GM13977 (cell line): ENCODE measurements at regions not wholly inside any gene's neighbourhood (a gene's known extent, or its start where the extent isn't known, plus 50 kb on each side); places are given as distances from the start of the nearest gene placed in this dataset.
"Not testable (repeated sequence)": the region's sequence is repeated elsewhere in the genome, so short reads cannot be mapped to it uniquely, and the experiment has no call there.

ENCODE experiments used
- DNase-seq: peaks from one replicate; pipeline ENCODE4 v3.0.0; 2012; ENCODE audit warnings: low spot score
- in situ Hi-C: fragments of 300-500 bp; cut with MboI; formaldehyde crosslinking; loops from one replicate; pipeline ENCODE4 v1.12.0; 2022; ENCODE audit warnings: low sequenced_read_pairs, low pct_unique_long_range_greater_than_20kb, mixed read lengths, inconsistent platforms; ENCODE audit not compliant: unreplicated experiment
- TF ChIP-seq, protein P1 (sequence below): IDR thresholded peaks from 2 replicates; pipeline ENCODE4 v1.5.1; 2012; ENCODE audit warnings: mild to moderate bottlenecking, control low read depth; ENCODE audit not compliant: insufficient read depth; ENCODE audit errors: extremely low read depth, missing control alignments

DNA sequence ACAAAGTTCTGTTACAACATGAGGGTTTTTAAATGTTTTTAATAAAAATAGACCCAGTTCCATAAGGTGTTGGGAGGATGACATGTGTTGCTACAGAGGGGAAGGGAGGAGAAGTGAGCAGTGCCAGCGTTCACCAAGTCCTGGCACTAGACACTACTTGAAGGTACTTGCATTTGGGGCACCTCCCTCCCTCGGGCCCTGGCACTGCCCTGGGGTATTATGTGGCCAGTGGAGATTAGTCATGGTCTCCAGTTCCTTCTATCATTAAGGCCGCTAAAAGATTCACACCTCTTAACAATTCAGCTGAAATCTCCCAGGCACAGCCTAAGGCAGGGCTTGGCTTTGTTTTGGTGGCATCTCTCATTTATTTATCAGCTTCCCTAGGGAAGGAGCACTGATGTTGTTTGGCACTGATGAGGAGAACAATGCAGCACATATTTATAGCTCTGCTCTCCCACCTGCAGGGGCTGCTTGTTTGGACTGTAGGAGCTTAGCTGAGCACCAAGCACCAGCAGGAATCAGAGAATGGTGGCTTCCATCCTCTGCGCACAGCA is 155.5 kb upstream of the NTF3 start:
- TF ChIP-seq, protein P1, sequence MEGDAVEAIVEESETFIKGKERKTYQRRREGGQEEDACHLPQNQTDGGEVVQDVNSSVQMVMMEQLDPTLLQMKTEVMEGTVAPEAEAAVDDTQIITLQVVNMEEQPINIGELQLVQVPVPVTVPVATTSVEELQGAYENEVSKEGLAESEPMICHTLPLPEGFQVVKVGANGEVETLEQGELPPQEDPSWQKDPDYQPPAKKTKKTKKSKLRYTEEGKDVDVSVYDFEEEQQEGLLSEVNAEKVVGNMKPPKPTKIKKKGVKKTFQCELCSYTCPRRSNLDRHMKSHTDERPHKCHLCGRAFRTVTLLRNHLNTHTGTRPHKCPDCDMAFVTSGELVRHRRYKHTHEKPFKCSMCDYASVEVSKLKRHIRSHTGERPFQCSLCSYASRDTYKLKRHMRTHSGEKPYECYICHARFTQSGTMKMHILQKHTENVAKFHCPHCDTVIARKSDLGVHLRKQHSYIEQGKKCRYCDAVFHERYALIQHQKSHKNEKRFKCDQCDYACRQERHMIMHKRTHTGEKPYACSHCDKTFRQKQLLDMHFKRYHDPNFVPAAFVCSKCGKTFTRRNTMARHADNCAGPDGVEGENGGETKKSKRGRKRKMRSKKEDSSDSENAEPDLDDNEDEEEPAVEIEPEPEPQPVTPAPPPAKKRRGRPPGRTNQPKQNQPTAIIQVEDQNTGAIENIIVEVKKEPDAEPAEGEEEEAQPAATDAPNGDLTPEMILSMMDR = no peak
- DNase-seq = no peak
- in situ Hi-C loops = no loop called here

DNA sequence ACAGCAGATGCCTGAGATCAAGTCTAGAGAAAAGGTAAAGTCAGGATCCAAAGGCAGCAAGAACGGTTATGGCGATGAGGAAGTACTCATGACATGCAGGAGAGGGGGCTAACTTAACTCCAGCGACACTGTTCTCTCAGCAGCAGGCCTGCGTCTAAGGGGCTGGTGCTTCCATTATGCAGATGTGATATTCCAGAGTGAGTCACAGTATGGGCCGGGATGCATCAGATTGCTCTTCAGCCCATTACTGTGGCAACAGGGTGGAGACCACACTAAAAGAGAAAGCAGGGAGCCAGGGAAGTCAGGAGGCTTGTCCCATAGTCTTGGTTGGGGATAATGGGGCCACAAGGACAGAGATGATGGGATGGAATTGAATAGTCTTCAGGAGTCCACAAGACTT is 151.8 kb upstream of the NTF3 start:
- TF ChIP-seq, protein P1 = no peak
- no peak for DNase-seq
- in situ Hi-C loops = no loop called here

DNA sequence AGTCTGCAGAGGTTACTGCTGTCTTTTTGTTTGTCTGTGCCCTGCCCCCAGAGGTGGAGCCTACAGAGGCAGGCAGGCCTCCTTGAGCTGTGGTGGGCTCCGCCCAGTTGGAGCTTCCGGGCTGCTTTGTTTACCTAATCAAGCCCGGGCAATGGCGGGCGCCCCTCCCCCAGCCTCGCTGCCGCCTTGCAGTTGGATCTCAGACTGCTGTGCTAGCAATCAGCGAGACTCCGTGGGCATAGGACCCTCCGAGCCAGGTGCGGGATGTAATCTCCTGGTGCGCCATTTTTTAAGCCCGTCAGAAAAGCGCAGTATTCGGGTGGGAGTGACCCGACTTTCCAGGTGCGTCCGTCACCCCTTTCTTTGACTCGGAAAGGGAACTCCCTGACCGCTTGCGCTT is 141.5 kb upstream of the NTF3 start:
- in situ Hi-C loops, DNase-seq: not testable (repeated sequence)

DNA sequence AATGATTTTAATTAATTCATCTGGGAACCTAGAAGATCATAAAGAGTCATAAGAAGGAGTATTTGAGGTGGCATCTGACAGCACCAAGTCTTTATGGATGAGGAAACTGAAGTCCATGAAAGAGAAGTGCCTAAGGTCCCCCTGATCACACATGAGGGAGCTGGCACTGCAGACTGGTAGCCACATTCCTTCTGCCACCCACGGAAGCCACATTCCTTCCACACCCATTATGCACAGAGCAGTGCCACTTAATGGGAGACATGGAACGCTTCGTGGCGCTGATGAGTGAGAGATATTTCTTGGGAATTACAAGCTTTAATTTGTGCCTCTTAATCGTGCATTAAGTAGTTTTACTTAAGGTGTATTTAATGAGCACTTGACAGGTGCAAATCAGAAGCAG is 139.3 kb upstream of the NTF3 start:
- in situ Hi-C loops = no loop called here
- TF ChIP-seq, protein P1 = no peak

DNA sequence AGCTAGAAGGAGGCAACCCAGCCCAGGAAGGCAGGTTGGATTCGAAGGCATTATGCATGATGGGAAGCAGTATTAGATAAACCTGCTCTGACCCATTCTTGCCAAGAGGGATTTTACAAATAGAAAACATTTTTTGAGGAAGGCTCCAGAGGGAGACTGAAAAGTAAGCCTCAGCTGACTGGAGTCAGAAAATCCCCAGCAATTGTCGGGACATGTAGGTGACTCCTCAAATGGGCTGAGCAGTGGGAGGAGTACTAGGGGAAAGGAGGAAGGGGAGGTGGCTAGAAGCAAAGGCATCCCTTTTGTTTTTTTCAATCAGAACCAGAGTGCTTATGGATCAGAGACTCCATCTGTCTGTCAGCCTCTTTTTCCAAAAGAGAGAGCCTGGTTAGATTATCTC is 138.1 kb upstream of the NTF3 start:
- in situ Hi-C loops = no loop called here
- TF ChIP-seq, protein P1 = no peak
- no peak for DNase-seq

More for the DNA sequence above, 139.3 kb upstream of the NTF3 start:
- DNase-seq = no peak

DNA sequence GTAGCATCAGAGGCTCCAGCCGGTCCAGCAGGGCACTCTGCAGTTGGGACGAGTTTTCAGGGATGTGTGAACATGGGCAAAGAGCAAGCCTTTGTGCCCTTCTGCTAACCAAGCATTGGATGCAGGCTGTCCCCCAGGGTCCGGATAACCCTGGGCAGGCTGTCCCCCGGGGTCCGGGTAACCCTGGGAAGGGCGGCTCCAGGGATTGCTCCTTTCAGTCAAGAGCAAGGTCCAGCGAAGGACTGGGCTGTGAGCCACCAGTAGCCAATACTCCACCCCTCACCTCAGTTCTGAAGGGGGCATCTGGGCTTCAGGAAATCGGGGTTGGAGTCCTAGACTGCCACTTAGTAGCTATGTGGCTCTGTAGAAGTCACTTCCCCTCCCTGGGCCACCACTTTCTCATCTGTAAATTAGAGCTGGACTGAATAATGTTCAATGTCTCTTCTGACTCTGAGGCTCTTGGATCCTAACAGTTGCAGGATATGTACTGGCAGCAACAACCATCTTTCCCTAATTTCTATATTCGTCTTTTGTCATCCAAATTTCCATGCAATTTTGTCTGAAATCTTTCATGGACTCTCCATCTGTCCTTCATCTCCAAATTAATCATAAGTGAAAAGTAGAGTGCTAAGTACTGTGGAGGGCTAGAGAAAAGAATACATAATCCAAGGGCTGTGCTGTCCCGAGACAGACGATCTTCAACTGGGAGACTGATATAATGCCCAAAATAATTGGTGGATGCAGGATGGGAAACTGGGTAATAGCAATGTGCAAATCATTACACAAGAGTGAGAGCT is 137.4 kb upstream of the NTF3 start:
- TF ChIP-seq, protein P1 = no peak
- in situ Hi-C loops = no loop called here
- DNase-seq = no peak

DNA sequence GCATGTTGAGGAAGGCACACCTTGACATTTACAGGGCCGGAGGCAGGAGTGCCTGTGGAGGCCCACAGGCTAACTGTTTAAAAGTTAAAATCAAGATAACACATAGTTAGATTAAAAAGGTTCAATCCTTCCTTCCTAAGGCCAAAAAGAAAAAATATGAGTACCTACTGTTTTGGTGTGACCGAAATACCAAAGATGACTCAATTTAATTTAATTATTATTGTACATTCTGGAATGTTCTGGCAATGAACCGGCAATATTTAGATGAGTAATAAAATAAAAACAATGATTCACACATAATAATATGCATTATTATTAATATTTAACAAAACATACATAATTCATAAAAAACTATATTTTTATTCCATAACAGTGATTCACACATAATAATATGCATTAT is 136.8 kb upstream of the NTF3 start:
- no peak for DNase-seq
- TF ChIP-seq, protein P1 = no peak
- in situ Hi-C loops = no loop called here
